Lower leg skin (tissue), 3 donors: ENCODE measurements at regions not wholly inside any gene's neighbourhood (a gene's known extent, or its start where the extent isn't known, plus 50 kb on each side); places are given as distances from the start of the nearest gene placed in this dataset.

Source experiments
- POLR2A ChIP-seq, 2 donors: fragments of 450-650 bp; IDR thresholded peaks; one replicate each; pipeline ENCODE4 v1.6.1; 2016 to 2017; ENCODE audit warnings: antibody characterized with exemption in 2 of 2, mild to moderate bottlenecking in 1 of 2, moderate library complexity in 1 of 2
- TF ChIP-seq, protein P1 (sequence below), 3 donors: fragments of 450-650 bp; IDR thresholded peaks; one replicate each; pipeline ENCODE4 v1.5.1; 2016; ENCODE audit warnings: antibody characterized with exemption in 3 of 3, mild to moderate bottlenecking in 3 of 3, moderate library complexity in 2 of 3

DNA sequence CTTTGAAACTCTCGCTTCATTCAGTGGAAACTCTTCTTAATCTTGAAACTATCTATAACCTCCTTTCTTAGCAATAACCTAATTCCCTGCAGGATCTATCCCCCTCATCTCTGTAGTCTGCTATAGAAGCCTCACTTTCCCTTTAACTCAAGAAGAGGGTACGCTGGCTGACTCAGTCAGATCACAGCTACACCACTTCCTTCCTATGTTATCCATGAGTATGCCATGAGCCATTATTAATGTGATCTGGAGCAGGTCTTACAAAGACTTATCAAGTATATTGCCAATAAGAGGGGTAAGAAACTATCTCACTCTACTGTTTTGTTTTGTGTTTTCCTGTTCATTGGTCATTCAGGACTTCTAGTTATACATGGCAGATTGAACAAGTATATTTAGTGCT is 165.3 kb downstream of the PJA1 start:
- TF ChIP-seq, protein P1, sequence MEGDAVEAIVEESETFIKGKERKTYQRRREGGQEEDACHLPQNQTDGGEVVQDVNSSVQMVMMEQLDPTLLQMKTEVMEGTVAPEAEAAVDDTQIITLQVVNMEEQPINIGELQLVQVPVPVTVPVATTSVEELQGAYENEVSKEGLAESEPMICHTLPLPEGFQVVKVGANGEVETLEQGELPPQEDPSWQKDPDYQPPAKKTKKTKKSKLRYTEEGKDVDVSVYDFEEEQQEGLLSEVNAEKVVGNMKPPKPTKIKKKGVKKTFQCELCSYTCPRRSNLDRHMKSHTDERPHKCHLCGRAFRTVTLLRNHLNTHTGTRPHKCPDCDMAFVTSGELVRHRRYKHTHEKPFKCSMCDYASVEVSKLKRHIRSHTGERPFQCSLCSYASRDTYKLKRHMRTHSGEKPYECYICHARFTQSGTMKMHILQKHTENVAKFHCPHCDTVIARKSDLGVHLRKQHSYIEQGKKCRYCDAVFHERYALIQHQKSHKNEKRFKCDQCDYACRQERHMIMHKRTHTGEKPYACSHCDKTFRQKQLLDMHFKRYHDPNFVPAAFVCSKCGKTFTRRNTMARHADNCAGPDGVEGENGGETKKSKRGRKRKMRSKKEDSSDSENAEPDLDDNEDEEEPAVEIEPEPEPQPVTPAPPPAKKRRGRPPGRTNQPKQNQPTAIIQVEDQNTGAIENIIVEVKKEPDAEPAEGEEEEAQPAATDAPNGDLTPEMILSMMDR (IDR thresholded peaks at IDR 0.05): no peak
- no peak for TF ChIP-seq POLR2A (IDR thresholded peaks at IDR 0.05)
